ENCODE measurements at regions not wholly inside any gene's neighbourhood (a gene's known extent, or its start where the extent isn't known, plus 50 kb on each side); places are given as distances from the start of the nearest gene placed in this dataset.

- H3K4me1 Mint-ChIP-seq: no peaks in the 10 kb centered on the region
- H3K36me3 Mint-ChIP-seq: no peaks in the 10 kb centered on the region
- H3K9me3 Mint-ChIP-seq: peaks cover 5 to 35% (median 17%) of the 10 kb centered on the region in 7 donors
- DNase-seq (no peak), ATAC-seq (ENCODE audit: low read depth in 2 of 2) (no peak)
- no peak overlapping the region for H3K27ac Mint-ChIP-seq
- H3K4me3 Mint-ChIP-seq: no peak overlapping the region
- no peaks in the 10 kb centered on the region for H3K27me3 Mint-ChIP-seq
Observed at GRCh38 chr2:150144546-150145298, 342.7 kb downstream of the RND3 start.

- no peak overlapping the region for H3K27ac Mint-ChIP-seq
- no peaks in the 10 kb centered on the region for H3K4me1 Mint-ChIP-seq
- H3K9me3 Mint-ChIP-seq: peaks cover 7 to 35% (median 20%) of the 10 kb centered on the region in 7 donors
- no peaks in the 10 kb centered on the region for H3K27me3 Mint-ChIP-seq
- no peak for ATAC-seq (ENCODE audit: low read depth in 2 of 2)
- no peak overlapping the region for H3K4me3 Mint-ChIP-seq
- no peaks in the 10 kb centered on the region for H3K36me3 Mint-ChIP-seq
- no peak for DNase-seq
Observed at GRCh38 chr2:150143087-150143536, 344.4 kb downstream of the RND3 start.

- Mint-ChIP-seq H3K36me3 (no peaks in the 10 kb centered on the region), H3K4me3 (no peak overlapping the region), H3K27ac (no peak overlapping the region), H3K4me1 (no peaks in the 10 kb centered on the region), H3K9me3 (peaks cover 7 to 35% (median 15%) of the 10 kb centered on the region in 7 donors), H3K27me3 (no peaks in the 10 kb centered on the region)
- DNase-seq: no peak
- no peak for ATAC-seq (ENCODE audit: low read depth in 2 of 2)
Observed at GRCh38 chr2:150142561-150142960, 344.9 kb downstream of the RND3 start.

- no peaks in the 10 kb centered on the region for H3K27me3 Mint-ChIP-seq
- no peak for ATAC-seq (ENCODE audit: low read depth in 2 of 2)
- peaks cover 4 to 30% (median 10%) of the 10 kb centered on the region in 7 donors for H3K9me3 Mint-ChIP-seq
- DNase-seq: no peak
- no peaks in the 10 kb centered on the region for H3K36me3 Mint-ChIP-seq
- no peak overlapping the region for H3K4me3 Mint-ChIP-seq
- no peaks in the 10 kb centered on the region for H3K4me1 Mint-ChIP-seq
- H3K27ac Mint-ChIP-seq: no peak overlapping the region
Observed at GRCh38 chr2:150141226-150142001, 346.1 kb downstream of the RND3 start.

- Mint-ChIP-seq H3K36me3 (no peaks in the 10 kb centered on the region), H3K27me3 (no peaks in the 10 kb centered on the region), H3K4me3 (no peak overlapping the region), H3K27ac (no peak overlapping the region), H3K4me1 (no peaks in the 10 kb centered on the region), H3K9me3 (peaks cover 2 to 23% (median 5%) of the 10 kb centered on the region in 7 donors)
- DNase-seq (no peak), ATAC-seq (ENCODE audit: low read depth in 2 of 2) (no peak)
Observed at GRCh38 chr2:150140777-150141176, 346.7 kb downstream of the RND3 start.

GRCh38 chr2:150138587-150138986 lies 348.9 kb downstream of the RND3 start:
- no peak for DNase-seq
- no peak overlapping the region for H3K27ac Mint-ChIP-seq
- peaks cover 0 to 11% (median 5%) of the 10 kb centered on the region in 7 donors for H3K9me3 Mint-ChIP-seq
- H3K27me3 Mint-ChIP-seq: no peaks in the 10 kb centered on the region
- no peak for ATAC-seq (ENCODE audit: low read depth in 2 of 2)
- no peaks in the 10 kb centered on the region for H3K36me3 Mint-ChIP-seq
- H3K4me1 Mint-ChIP-seq: no peaks in the 10 kb centered on the region
- H3K4me3 Mint-ChIP-seq: no peak overlapping the region

- Mint-ChIP-seq H3K4me1 (no peaks in the 10 kb centered on the region), H3K27ac (no peak overlapping the region), H3K36me3 (no peaks in the 10 kb centered on the region), H3K9me3 (peaks cover 0 to 10% (median 6%) of the 10 kb centered on the region in 7 donors), H3K27me3 (no peaks in the 10 kb centered on the region), H3K4me3 (no peak overlapping the region)
- no peak for ATAC-seq (ENCODE audit: low read depth in 2 of 2)
- DNase-seq: no peak
Observed at GRCh38 chr2:150137338-150138069, 350.0 kb downstream of the RND3 start.

GRCh38 chr2:150136893-150137292 lies 350.6 kb downstream of the RND3 start:
- Mint-ChIP-seq H3K9me3 (peaks cover 0 to 9% (median 6%) of the 10 kb centered on the region in 7 donors), H3K4me3 (no peak overlapping the region), H3K27ac (no peak overlapping the region), H3K4me1 (no peaks in the 10 kb centered on the region), H3K27me3 (no peaks in the 10 kb centered on the region), H3K36me3 (no peaks in the 10 kb centered on the region)
- no peak for DNase-seq
- ATAC-seq (ENCODE audit: low read depth in 2 of 2): no peak

GRCh38 chr2:150136401-150136800 lies 351.1 kb downstream of the RND3 start:
- no peaks in the 10 kb centered on the region for H3K4me1 Mint-ChIP-seq
- H3K27me3 Mint-ChIP-seq: no peaks in the 10 kb centered on the region
- no peak overlapping the region for H3K27ac Mint-ChIP-seq
- DNase-seq: no peak
- ATAC-seq (ENCODE audit: low read depth in 2 of 2): no peak
- no peaks in the 10 kb centered on the region for H3K36me3 Mint-ChIP-seq
- peaks cover 0 to 9% (median 6%) of the 10 kb centered on the region in 7 donors for H3K9me3 Mint-ChIP-seq
- H3K4me3 Mint-ChIP-seq: no peak overlapping the region

- no peak for DNase-seq
- no peaks in the 10 kb centered on the region for H3K36me3 Mint-ChIP-seq
- ATAC-seq (ENCODE audit: low read depth in 2 of 2): no peak
- peaks cover 0 to 9% (median 6%) of the 10 kb centered on the region in 7 donors for H3K9me3 Mint-ChIP-seq
- no peaks in the 10 kb centered on the region for H3K27me3 Mint-ChIP-seq
- H3K4me1 Mint-ChIP-seq: no peaks in the 10 kb centered on the region
- no peak overlapping the region for H3K4me3 Mint-ChIP-seq
- no peak overlapping the region for H3K27ac Mint-ChIP-seq
Observed at GRCh38 chr2:150135223-150135883, 352.1 kb downstream of the RND3 start.

- no peaks in the 10 kb centered on the region for H3K4me1 Mint-ChIP-seq
- H3K27me3 Mint-ChIP-seq: no peaks in the 10 kb centered on the region
- H3K4me3 Mint-ChIP-seq: no peak overlapping the region
- DNase-seq: no peak
- peaks cover 0 to 9% (median 6%) of the 10 kb centered on the region in 7 donors for H3K9me3 Mint-ChIP-seq
- no peaks in the 10 kb centered on the region for H3K36me3 Mint-ChIP-seq
- ATAC-seq (ENCODE audit: low read depth in 2 of 2): no peak
- no peak overlapping the region for H3K27ac Mint-ChIP-seq
Observed at GRCh38 chr2:150134223-150134857, 353.1 kb downstream of the RND3 start.

GRCh38 chr2:150133623-150134022 lies 353.8 kb downstream of the RND3 start:
- no peak for DNase-seq
- H3K36me3 Mint-ChIP-seq: no peaks in the 10 kb centered on the region
- peaks cover 4 to 11% (median 8%) of the 10 kb centered on the region in 7 donors for H3K9me3 Mint-ChIP-seq
- no peak overlapping the region for H3K4me3 Mint-ChIP-seq
- no peaks in the 10 kb centered on the region for H3K27me3 Mint-ChIP-seq
- no peak overlapping the region for H3K27ac Mint-ChIP-seq
- H3K4me1 Mint-ChIP-seq: no peaks in the 10 kb centered on the region
- ATAC-seq (ENCODE audit: low read depth in 2 of 2): no peak
